ENCODE measurements at regions not wholly inside any gene's neighbourhood (a gene's known extent, or its start where the extent isn't known, plus 50 kb on each side); places are given as distances from the start of the nearest gene placed in this dataset.

DNA sequence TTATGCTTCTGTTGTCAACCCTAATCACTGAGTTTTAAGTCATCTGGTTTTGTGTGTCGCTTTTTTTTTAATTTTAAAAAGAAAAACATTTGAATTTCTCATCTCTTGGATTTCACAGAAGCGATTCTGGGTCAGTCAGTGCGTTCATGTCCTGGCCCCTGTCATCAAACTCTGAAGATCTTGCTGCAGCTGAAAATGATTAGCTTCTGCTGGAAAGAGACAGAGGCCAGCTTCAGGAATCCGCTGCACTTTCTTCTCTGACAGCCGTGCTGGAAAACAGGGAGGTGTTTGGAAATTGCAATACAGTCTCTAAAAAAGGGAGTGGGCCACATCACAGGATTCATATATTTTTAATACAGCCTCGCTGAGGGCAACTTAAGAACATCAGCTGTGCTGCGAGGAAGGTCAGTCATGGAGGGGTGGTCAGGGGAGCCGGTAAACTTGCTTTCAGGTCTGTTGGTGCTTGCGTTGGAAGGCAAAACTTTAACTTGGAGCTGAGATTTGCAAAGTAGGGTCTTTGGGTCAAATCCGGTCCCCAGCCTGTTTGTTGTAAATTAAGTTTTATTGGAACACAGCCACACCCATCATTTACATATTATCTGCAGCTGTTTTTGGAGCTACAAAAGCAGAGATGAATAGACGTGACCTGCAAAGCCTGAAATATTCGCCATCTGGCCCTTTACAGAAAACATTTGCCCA, 190.8 kb downstream of the AACS start:
- intact Hi-C loops (cut with micrococcal nuclease) = no loop called here
- Mint-ChIP-seq H3K4me3 (ENCODE audit: unreplicated experiment) (no peak overlapping the region), H3K4me1 (ENCODE audit: insufficient read depth, unreplicated experiment) (no peaks in the 10 kb centered on the region), H3K9me3 (ENCODE audit: unreplicated experiment) (no peaks in the 10 kb centered on the region), H3K36me3 (ENCODE audit: insufficient read depth, unreplicated experiment) (no peaks in the 10 kb centered on the region), H3K27me3 (ENCODE audit: insufficient read depth, unreplicated experiment) (peaks cover 67% of the 10 kb centered on the region), H3K27ac (ENCODE audit: low read depth, unreplicated experiment) (no peak overlapping the region)
- POLR2A ChIA-PET = no interaction called here
- CTCF ChIA-PET = interaction anchor here (0.6 to 0.7 kb wide), 2 partner anchors 16 to 73 kb away, joined by 3 to 5 read pairs; no protein-coding TSS in a partner anchor
- no TSS peak for BruUV-seq (replicated peaks)
- TF ChIP-seq CTCF (IDR thresholded peaks at IDR 0.05; ENCODE audit: unreplicated experiment) = no peak
- DNase-seq (ENCODE audit: unreplicated experiment) = no peak

DNA sequence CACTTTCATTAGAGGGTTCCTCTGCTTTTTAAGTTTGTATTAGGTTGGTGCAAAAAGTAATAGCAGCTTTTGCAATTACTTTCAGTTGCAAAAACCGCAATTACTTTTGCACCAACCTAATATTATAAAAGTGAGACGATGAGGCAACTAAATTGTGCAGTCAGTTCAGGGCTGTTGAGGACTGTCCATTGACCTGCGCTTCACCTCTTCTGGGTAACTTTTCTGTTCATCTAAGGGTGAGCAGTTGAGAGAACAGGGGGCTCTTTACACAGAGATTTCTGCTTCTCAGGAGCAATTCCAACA, 191.3 kb downstream of the AACS start:
- no TSS peak for BruUV-seq (replicated peaks)
- no peak for DNase-seq (ENCODE audit: unreplicated experiment)
- POLR2A ChIA-PET = no interaction called here
- Mint-ChIP-seq H3K9me3 (ENCODE audit: unreplicated experiment) (no peaks in the 10 kb centered on the region), H3K4me3 (ENCODE audit: unreplicated experiment) (no peak overlapping the region), H3K36me3 (ENCODE audit: insufficient read depth, unreplicated experiment) (no peaks in the 10 kb centered on the region), H3K27me3 (ENCODE audit: insufficient read depth, unreplicated experiment) (peaks cover 66% of the 10 kb centered on the region), H3K27ac (ENCODE audit: low read depth, unreplicated experiment) (no peak overlapping the region), H3K4me1 (ENCODE audit: insufficient read depth, unreplicated experiment) (no peaks in the 10 kb centered on the region)
- no peak for TF ChIP-seq CTCF (IDR thresholded peaks at IDR 0.05; ENCODE audit: unreplicated experiment)
- CTCF ChIA-PET = no interaction called here
- intact Hi-C loops (cut with micrococcal nuclease) = no loop called here

GRCh38 chr12:125259178-125259867, 194.1 kb downstream of the AACS start:
- Mint-ChIP-seq H3K9me3 (ENCODE audit: unreplicated experiment) (no peaks in the 10 kb centered on the region), H3K36me3 (ENCODE audit: insufficient read depth, unreplicated experiment) (no peaks in the 10 kb centered on the region), H3K27ac (ENCODE audit: low read depth, unreplicated experiment) (no peak overlapping the region), H3K4me3 (ENCODE audit: unreplicated experiment) (no peak overlapping the region), H3K27me3 (ENCODE audit: insufficient read depth, unreplicated experiment) (peaks cover 39% of the 10 kb centered on the region), H3K4me1 (ENCODE audit: insufficient read depth, unreplicated experiment) (no peaks in the 10 kb centered on the region)
- CTCF ChIA-PET = interaction anchor here (0.5 to 1.3 kb wide), 2 partner anchors 22 to 24 kb away, joined by 3 to 5 read pairs; no protein-coding TSS in a partner anchor
- BruUV-seq (replicated peaks) = no TSS peak
- intact Hi-C loops (cut with micrococcal nuclease) = no loop called here
- DNase-seq (ENCODE audit: unreplicated experiment) = no peak
- POLR2A ChIA-PET = no interaction called here
- TF ChIP-seq CTCF (IDR thresholded peaks at IDR 0.05; ENCODE audit: unreplicated experiment) = no peak

- DNase-seq (ENCODE audit: unreplicated experiment) = no peak
- ChIA-PET CTCF (no interaction called here), POLR2A (no interaction called here)
- peaks cover 28% of the 10 kb centered on the region for H3K27me3 Mint-ChIP-seq (ENCODE audit: insufficient read depth, unreplicated experiment)
- H3K9me3 Mint-ChIP-seq (ENCODE audit: unreplicated experiment) = no peaks in the 10 kb centered on the region
- BruUV-seq (replicated peaks) = no TSS peak
- H3K4me1 Mint-ChIP-seq (ENCODE audit: insufficient read depth, unreplicated experiment) = peaks cover 5% of the 10 kb centered on the region
- H3K4me3 Mint-ChIP-seq (ENCODE audit: unreplicated experiment) = no peak overlapping the region
- TF ChIP-seq CTCF (IDR thresholded peaks at IDR 0.05; ENCODE audit: unreplicated experiment) = no peak
- no peak overlapping the region for H3K27ac Mint-ChIP-seq (ENCODE audit: low read depth, unreplicated experiment)
- intact Hi-C loops (cut with micrococcal nuclease) = no loop called here
- H3K36me3 Mint-ChIP-seq (ENCODE audit: insufficient read depth, unreplicated experiment) = no peaks in the 10 kb centered on the region
Observed at GRCh38 chr12:125262851-125263250, 197.6 kb downstream of the AACS start.
